ENCODE measurements at regions not wholly inside any gene's neighbourhood (a gene's known extent, or its start where the extent isn't known, plus 50 kb on each side); places are given as distances from the start of the nearest gene placed in this dataset.

GRCh38 chr2:215216806-215217205 is 78.4 kb upstream of the ABCA12 start:
- Histone ChIP-seq H3K9me2 (ENCODE audit: insufficient read depth) (no peaks in the 10 kb centered on the region), H4K20me1 (ENCODE audit: insufficient read depth) (no peaks in the 10 kb centered on the region), H2AFZ (no peak overlapping the region), H3K79me2 (ENCODE audit: insufficient read depth) (no peaks in the 10 kb centered on the region), H3K9ac (no peak overlapping the region), H3K27me3 (replicated peaks; ENCODE audit: insufficient read depth) (0 out of 2 replicates have a peak, but pooled peaks cover 4% of the 10 kb centered on the region), H3K9me3 (ENCODE audit: low read depth) (no peaks in the 10 kb centered on the region), H3K4me2 (ENCODE audit: unreplicated experiment) (no peak overlapping the region), H3K27ac (no peak overlapping the region), H3F3A (ENCODE audit: insufficient read depth) (no peaks in the 10 kb centered on the region), H3K36me3 (ENCODE audit: low read depth) (no peaks in the 10 kb centered on the region), H3K4me3 (no peak overlapping the region), H3K4me1 (ENCODE audit: insufficient read depth) (no peaks in the 10 kb centered on the region)
- no peak for DNase-seq
- in situ Hi-C loops (cut with MboI) = no loop called here
- 4 to 5% methylated on average over 2 of the region's 2 CpGs for WGBS, 2 experiments (ENCODE audit: low coverage in 1 of 2, low lambda C conversion rate in 2 of 2, missing lambda C conversion rate in 2 of 2)
- no peak for TF ChIP-seq EZH2 (IDR thresholded peaks at IDR 0.05; ENCODE audit: insufficient read depth, poor library complexity, severe bottlenecking)
- TF ChIP-seq EZH2phosphoT487 (IDR thresholded peaks at IDR 0.05; ENCODE audit: insufficient read depth, low read depth) = no peak

GRCh38 chr2:215215637-215216036 is 77.2 kb upstream of the ABCA12 start:
- Histone ChIP-seq H3F3A (ENCODE audit: insufficient read depth) (no peaks in the 10 kb centered on the region), H3K36me3 (ENCODE audit: low read depth) (no peaks in the 10 kb centered on the region), H4K20me1 (ENCODE audit: insufficient read depth) (no peaks in the 10 kb centered on the region), H3K4me3 (no peak overlapping the region), H3K9ac (no peak overlapping the region), H3K27me3 (replicated peaks; ENCODE audit: insufficient read depth) (0 out of 2 replicates have a peak, but pooled peaks cover 4% of the 10 kb centered on the region), H3K79me2 (ENCODE audit: insufficient read depth) (no peaks in the 10 kb centered on the region), H2AFZ (no peak overlapping the region), H3K9me3 (ENCODE audit: low read depth) (no peaks in the 10 kb centered on the region), H3K27ac (no peak overlapping the region), H3K9me2 (ENCODE audit: insufficient read depth) (no peaks in the 10 kb centered on the region), H3K4me1 (ENCODE audit: insufficient read depth) (no peaks in the 10 kb centered on the region), H3K4me2 (ENCODE audit: unreplicated experiment) (no peak overlapping the region)
- in situ Hi-C loops (cut with MboI) = no loop called here
- TF ChIP-seq EZH2 (IDR thresholded peaks at IDR 0.05; ENCODE audit: insufficient read depth, poor library complexity, severe bottlenecking) = no peak
- no peak for TF ChIP-seq EZH2phosphoT487 (IDR thresholded peaks at IDR 0.05; ENCODE audit: insufficient read depth, low read depth)
- WGBS, 2 experiments (ENCODE audit: low coverage in 1 of 2, low lambda C conversion rate in 2 of 2, missing lambda C conversion rate in 2 of 2) = 0% methylated on average over 2 of the region's 2 CpGs
- DNase-seq = no peak

DNA sequence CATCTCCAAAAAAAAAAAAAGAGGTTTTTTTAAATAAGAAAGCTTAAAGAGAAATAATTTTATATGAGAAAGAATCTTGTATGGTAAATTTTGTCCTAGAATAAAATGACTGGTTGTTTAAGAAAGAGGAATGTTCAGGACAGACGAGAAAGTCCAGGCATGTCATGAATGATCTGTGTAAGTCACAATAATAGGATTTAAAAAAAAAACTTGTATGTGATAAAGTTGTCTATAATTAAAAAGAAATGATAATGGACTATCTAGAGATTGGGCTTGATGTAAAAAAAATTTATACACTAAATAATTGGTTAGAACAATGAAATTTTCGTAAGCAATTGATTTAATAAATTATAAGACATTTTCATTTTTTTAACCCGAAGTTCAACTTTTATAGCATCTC is 71.7 kb upstream of the ABCA12 start:
- Histone ChIP-seq H3K27ac (no peak overlapping the region), H3K9ac (no peak overlapping the region), H3K36me3 (ENCODE audit: low read depth) (no peaks in the 10 kb centered on the region), H3K4me3 (no peak overlapping the region), H3K4me2 (ENCODE audit: unreplicated experiment) (no peak overlapping the region), H3F3A (ENCODE audit: insufficient read depth) (no peaks in the 10 kb centered on the region), H4K20me1 (ENCODE audit: insufficient read depth) (no peaks in the 10 kb centered on the region), H2AFZ (no peak overlapping the region), H3K79me2 (ENCODE audit: insufficient read depth) (no peaks in the 10 kb centered on the region), H3K4me1 (ENCODE audit: insufficient read depth) (no peaks in the 10 kb centered on the region), H3K9me2 (ENCODE audit: insufficient read depth) (no peaks in the 10 kb centered on the region), H3K9me3 (ENCODE audit: low read depth) (no peaks in the 10 kb centered on the region), H3K27me3 (replicated peaks; ENCODE audit: insufficient read depth) (no peaks in the 10 kb centered on the region)
- WGBS, 2 experiments (ENCODE audit: low coverage in 1 of 2, low lambda C conversion rate in 2 of 2, missing lambda C conversion rate in 2 of 2) = 5% methylated on average over 3 of the region's 3 CpGs
- TF ChIP-seq EZH2 (IDR thresholded peaks at IDR 0.05; ENCODE audit: insufficient read depth, poor library complexity, severe bottlenecking) = no peak
- TF ChIP-seq EZH2phosphoT487 (IDR thresholded peaks at IDR 0.05; ENCODE audit: insufficient read depth, low read depth) = no peak
- in situ Hi-C loops (cut with MboI) = no loop called here
- DNase-seq = no peak

DNA sequence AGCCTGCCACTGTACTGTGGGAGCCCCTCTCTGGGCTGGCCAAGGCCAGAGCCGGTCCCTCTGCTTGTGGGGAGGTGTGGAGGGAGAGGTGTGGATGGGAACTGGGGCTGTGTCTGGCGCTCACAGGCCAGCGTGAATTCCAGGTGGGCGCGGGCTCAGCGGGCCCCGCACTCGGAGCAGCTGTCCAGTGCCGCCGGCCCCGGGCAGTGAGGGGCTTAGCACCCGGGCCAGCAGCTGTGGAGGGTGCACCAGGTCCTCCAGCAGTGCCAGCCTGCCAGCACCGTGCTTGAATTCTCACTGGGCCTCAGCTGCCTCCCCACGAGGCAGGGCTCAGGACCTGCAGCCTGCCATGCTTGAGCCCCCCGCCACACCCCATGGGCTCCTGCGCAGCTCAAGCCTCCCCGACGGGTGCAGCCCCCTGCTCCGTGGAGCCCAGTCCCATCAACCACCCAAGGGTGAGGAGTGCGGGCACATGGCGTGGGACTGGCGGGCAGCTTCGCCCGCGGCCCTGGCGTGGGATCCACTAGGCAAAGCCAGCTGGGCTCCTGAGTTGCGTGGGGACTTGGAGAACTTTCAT is 69.5 kb upstream of the ABCA12 start:
- no peaks in the 10 kb centered on the region for H3K4me1 ChIP-seq (ENCODE audit: insufficient read depth)
- no peak overlapping the region for H3K4me2 ChIP-seq (ENCODE audit: unreplicated experiment)
- no peak overlapping the region for H3K4me3 ChIP-seq
- no peak overlapping the region for H3K9ac ChIP-seq
- in situ Hi-C loops (cut with MboI) = no loop called here
- 70 to 76% methylated on average over 23 to 26 of the region's 27 CpGs for WGBS, 2 experiments (ENCODE audit: low coverage in 1 of 2, low lambda C conversion rate in 2 of 2, missing lambda C conversion rate in 2 of 2)
- H2AFZ ChIP-seq = no peak overlapping the region
- H4K20me1 ChIP-seq (ENCODE audit: insufficient read depth) = no peaks in the 10 kb centered on the region
- H3K79me2 ChIP-seq (ENCODE audit: insufficient read depth) = no peaks in the 10 kb centered on the region
- H3F3A ChIP-seq (ENCODE audit: insufficient read depth) = no peaks in the 10 kb centered on the region
- no peak overlapping the region for H3K27ac ChIP-seq
- H3K9me2 ChIP-seq (ENCODE audit: insufficient read depth) = no peaks in the 10 kb centered on the region
- TF ChIP-seq EZH2phosphoT487 (IDR thresholded peaks at IDR 0.05; ENCODE audit: insufficient read depth, low read depth) = no peak
- H3K27me3 ChIP-seq (replicated peaks; ENCODE audit: insufficient read depth) = peaks cover 2% of the 10 kb centered on the region; the same call in 1 of the 2 replicates
- no peaks in the 10 kb centered on the region for H3K36me3 ChIP-seq (ENCODE audit: low read depth)
- no peaks in the 10 kb centered on the region for H3K9me3 ChIP-seq (ENCODE audit: low read depth)
- no peak for DNase-seq

DNA sequence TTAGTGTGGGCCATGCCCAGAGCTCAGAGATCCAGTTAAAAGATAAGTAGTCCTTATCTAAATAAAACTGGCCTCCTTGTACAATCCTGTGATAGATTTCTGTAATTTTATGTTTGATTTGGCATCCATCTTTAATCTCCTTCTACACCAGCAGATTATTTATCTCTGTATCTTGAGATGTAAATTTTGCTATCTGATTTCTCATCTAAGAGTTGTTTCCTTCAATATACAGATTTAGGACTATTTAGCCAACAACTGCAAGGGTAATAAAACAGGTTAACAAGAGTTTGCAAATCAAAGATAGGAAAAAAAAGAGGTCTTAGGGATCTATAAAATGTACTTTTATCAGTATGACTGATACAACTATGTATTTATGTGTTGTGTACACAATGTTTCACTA is 68.6 kb upstream of the ABCA12 start:
- Histone ChIP-seq H3K79me2 (ENCODE audit: insufficient read depth) (no peaks in the 10 kb centered on the region), H3K9me3 (ENCODE audit: low read depth) (no peaks in the 10 kb centered on the region), H3F3A (ENCODE audit: insufficient read depth) (no peaks in the 10 kb centered on the region), H3K27ac (no peak overlapping the region), H3K9me2 (ENCODE audit: insufficient read depth) (no peaks in the 10 kb centered on the region), H3K4me2 (ENCODE audit: unreplicated experiment) (no peak overlapping the region), H3K9ac (no peak overlapping the region), H2AFZ (no peak overlapping the region), H3K4me3 (no peak overlapping the region), H3K27me3 (replicated peaks; ENCODE audit: insufficient read depth) (peaks cover 4% of the 10 kb centered on the region; the same call in 1 of the 2 replicates), H3K36me3 (ENCODE audit: low read depth) (no peaks in the 10 kb centered on the region), H4K20me1 (ENCODE audit: insufficient read depth) (no peaks in the 10 kb centered on the region), H3K4me1 (ENCODE audit: insufficient read depth) (no peaks in the 10 kb centered on the region)
- TF ChIP-seq EZH2 (IDR thresholded peaks at IDR 0.05; ENCODE audit: insufficient read depth, poor library complexity, severe bottlenecking) (no peak), EZH2phosphoT487 (IDR thresholded peaks at IDR 0.05; ENCODE audit: insufficient read depth, low read depth) (no peak)
- in situ Hi-C loops (cut with MboI) = no loop called here
- no peak for DNase-seq
